ENCODE measurements at regions not wholly inside any gene's neighbourhood (a gene's known extent, or its start where the extent isn't known, plus 50 kb on each side); places are given as distances from the start of the nearest gene placed in this dataset.

- TF ChIP-seq CTCF (conservative IDR thresholded peaks at IDR 0.05) (no peak), ZFX (IDR thresholded peaks at IDR 0.05) (0 out of 2 replicates have a peak, but pooled peaks have one; percentile 5)
Measured at GRCh38 chr1:9435153-9435636, 104.1 kb upstream of the SLC25A33 start.

Measured in C4-2B (cell line).